ENCODE measurements at regions not wholly inside any gene's neighbourhood (a gene's known extent, or its start where the extent isn't known, plus 50 kb on each side); places are given as distances from the start of the nearest gene placed in this dataset.

GRCh38 chr1:96259399-96259798, 462.2 kb upstream of the PTBP2 start:
- CTCF ChIA-PET = no interaction called here
- H3K36me3 ChIP-seq (ENCODE audit: control insufficient read depth, insufficient read depth, low read length) = no peaks in the 10 kb centered on the region
- TF ChIP-seq CTCF (IDR thresholded peaks at IDR 0.05; ENCODE audit: insufficient read depth, low read depth, low read length) = no peak
- no peak for DNase-seq (ENCODE audit: low read depth)
- no peaks in the 10 kb centered on the region for H3K27me3 ChIP-seq (ENCODE audit: control insufficient read depth, insufficient read depth, low read length)
- POLR2A ChIA-PET = interaction anchor here (0.6 kb wide), 1 partner anchor 301 kb away, joined by 4 read pairs; no protein-coding TSS in a partner anchor
- H3K4me3 ChIP-seq (ENCODE audit: low read depth, low read length) = no peak overlapping the region

DNA sequence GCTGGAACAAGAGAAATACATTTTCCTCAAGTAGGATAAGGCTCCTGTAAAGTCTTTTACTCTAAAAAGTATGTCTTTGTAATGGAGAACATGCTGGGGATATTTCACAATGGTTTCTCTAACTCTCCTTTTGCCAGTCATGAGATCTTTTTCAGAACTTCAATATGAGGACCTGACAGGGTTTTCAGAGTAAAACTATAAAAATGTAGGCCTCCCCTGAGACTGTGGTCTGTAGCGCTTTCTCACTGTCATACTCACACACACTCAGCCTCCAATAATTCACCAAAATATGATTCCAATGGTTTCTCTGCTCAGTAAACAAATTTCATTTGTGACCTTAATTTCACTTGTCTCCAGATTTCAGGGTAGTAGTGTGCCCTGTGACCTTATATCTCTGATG, 440.1 kb upstream of the PTBP2 start:
- POLR2A ChIA-PET = no interaction called here
- DNase-seq (ENCODE audit: low read depth) = no peak

GRCh38 chr1:96290033-96290432, 431.6 kb upstream of the PTBP2 start:
- ChIA-PET POLR2A (no interaction called here), CTCF (no interaction called here)
- TF ChIP-seq CTCF (IDR thresholded peaks at IDR 0.05; ENCODE audit: insufficient read depth, low read depth, low read length) = no peak
- no peaks in the 10 kb centered on the region for H3K27me3 ChIP-seq (ENCODE audit: control insufficient read depth, insufficient read depth, low read length)
- no peak for DNase-seq (ENCODE audit: low read depth)
- no peak overlapping the region for H3K4me3 ChIP-seq (ENCODE audit: low read depth, low read length)
- no peaks in the 10 kb centered on the region for H3K36me3 ChIP-seq (ENCODE audit: control insufficient read depth, insufficient read depth, low read length)

More for the DNA sequence above, 440.1 kb upstream of the PTBP2 start:
- H3K36me3 ChIP-seq (ENCODE audit: control insufficient read depth, insufficient read depth, low read length) = no peaks in the 10 kb centered on the region
- no peak for TF ChIP-seq CTCF (IDR thresholded peaks at IDR 0.05; ENCODE audit: insufficient read depth, low read depth, low read length)
- CTCF ChIA-PET = no interaction called here
- H3K4me3 ChIP-seq (ENCODE audit: low read depth, low read length) = no peak overlapping the region
- no peaks in the 10 kb centered on the region for H3K27me3 ChIP-seq (ENCODE audit: control insufficient read depth, insufficient read depth, low read length)

GRCh38 chr1:96290801-96291200, 430.8 kb upstream of the PTBP2 start:
- H3K4me3 ChIP-seq (ENCODE audit: low read depth, low read length) = no peak overlapping the region
- H3K36me3 ChIP-seq (ENCODE audit: control insufficient read depth, insufficient read depth, low read length) = no peaks in the 10 kb centered on the region
- no peaks in the 10 kb centered on the region for H3K27me3 ChIP-seq (ENCODE audit: control insufficient read depth, insufficient read depth, low read length)
- ChIA-PET POLR2A (no interaction called here), CTCF (no interaction called here)
- no peak for DNase-seq (ENCODE audit: low read depth)
- TF ChIP-seq CTCF (IDR thresholded peaks at IDR 0.05; ENCODE audit: insufficient read depth, low read depth, low read length) = no peak

DNA sequence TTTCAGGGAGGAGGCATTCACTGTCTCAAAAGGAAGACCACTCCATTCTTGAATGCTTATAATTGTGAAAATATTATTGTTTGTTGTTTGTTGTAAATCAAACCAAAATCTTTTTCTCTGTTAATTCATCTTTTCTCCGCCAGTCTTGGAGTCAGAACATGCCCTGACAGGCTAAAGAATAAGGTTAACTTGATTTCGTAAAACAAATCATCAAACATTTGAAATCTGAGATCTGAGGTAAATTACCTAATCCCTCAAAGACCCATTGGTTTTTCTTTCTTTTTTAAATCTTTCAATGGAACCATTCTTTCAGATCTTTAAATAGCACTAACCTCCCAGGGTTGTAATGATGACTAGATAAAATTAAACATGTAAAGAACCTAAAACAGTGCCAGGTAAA, 430.1 kb upstream of the PTBP2 start:
- POLR2A ChIA-PET = no interaction called here
- Histone ChIP-seq H3K36me3 (ENCODE audit: control insufficient read depth, insufficient read depth, low read length) (no peaks in the 10 kb centered on the region), H3K27me3 (ENCODE audit: control insufficient read depth, insufficient read depth, low read length) (no peaks in the 10 kb centered on the region), H3K4me3 (ENCODE audit: low read depth, low read length) (no peak overlapping the region)
- DNase-seq (ENCODE audit: low read depth) = no peak
- CTCF ChIA-PET = no interaction called here
- TF ChIP-seq CTCF (IDR thresholded peaks at IDR 0.05; ENCODE audit: insufficient read depth, low read depth, low read length) = no peak

Data from BJ (cell line).